GM03348 (cell line): ENCODE measurements at regions not wholly inside any gene's neighbourhood (a gene's known extent, or its start where the extent isn't known, plus 50 kb on each side); places are given as distances from the start of the nearest gene placed in this dataset.
A peak's percentile ranks its signal among the peaks of the same experiment; 100 is the strongest.

Experiments used
- DNase-seq: peaks from one replicate; pipeline ENCODE4 v3.0.0; 2012; ENCODE audit warnings: low spot score

DNA sequence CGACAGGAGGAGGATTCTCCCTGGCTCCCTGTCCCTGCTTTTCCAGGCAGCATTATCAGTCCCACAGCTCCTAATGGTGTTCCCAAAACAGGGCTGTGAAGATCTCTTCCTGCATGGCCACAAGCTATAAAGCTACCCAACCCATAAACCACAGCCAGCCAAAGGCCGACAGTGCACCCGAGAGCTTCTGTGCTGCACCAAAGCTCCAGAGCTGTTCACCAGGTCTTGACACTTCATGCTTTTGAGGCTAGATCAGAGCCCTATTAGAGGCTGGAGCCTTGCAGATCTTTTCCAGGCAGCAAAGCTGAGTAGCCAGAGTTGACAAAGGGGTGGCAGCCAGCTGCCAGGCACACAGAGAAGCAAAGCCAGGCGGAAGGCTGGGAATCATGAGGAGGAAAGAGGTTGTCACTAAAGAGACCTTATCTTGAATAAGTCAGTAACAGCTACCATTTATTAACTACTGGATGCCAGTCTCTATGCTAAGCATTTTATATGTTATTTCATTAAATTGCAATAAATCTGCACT is 180.4 kb downstream of the KATNAL1 start:
- DNase-seq, result no peak

DNA sequence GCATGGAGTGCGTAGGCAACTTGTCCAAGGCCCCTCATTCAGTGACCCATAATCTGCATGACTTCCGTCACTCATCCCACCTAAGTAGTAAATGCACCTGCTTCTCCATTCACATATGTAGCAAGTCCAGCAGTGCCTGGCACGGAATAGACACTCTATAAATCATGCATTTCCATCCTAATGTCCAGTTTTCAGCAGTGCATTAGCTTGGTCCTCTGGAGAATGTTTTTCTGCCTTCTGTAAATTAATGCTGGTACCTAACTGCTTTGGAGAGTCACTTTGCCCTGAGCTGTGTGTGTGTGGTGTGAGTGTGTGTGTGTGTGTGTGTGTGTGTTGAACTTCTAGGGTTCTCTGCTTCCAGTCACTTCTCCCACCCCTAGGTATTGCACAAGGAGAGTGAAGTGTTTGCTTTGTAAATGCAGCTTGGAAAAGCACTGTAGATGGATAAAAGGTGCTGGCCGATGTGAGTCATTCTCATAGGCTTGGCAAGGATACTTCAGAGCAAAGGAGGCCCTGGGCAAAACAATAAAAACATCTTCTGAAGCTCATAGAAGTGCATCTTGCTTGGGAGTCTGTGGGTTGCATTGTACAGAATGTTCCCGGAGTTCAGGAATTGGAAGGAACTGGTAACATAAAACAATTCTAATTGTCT is 181.8 kb downstream of the KATNAL1 start:
- peak; percentile 75 for DNase-seq

DNA sequence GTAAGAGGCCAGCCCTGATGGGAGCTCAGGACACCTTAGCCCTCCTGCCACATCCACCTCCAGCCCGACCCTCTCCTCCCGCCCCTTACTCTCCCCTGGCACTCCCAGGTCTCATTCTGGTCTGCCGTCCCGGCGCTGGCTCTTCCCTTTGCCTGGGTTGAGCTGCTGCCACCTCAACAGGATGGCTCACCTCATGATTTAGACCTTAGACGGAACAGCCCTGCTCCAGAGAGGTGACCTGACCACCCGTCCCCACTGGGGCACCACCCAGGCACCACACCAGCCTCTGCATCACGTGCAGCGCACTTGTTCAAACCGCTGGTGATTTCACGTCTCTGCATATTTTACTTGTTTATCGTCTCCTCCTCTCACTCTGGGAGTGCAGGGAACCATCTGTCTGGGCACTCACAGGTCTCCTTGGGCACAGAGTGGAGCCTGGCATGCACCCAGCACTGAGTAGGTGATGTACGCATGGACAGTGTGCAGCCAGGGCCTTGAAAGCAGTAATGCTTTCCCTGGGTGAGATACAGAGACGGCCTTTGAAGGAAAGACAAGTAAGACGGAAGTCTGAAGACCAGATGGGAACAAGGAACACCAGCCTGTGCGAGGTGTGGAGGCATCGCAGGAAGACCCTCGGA is 183.1 kb downstream of the KATNAL1 start:
- DNase-seq, result no peak

- no peak for DNase-seq
Measured at GRCh38 chr13:30123575-30123974, 183.8 kb downstream of the KATNAL1 start.

DNA sequence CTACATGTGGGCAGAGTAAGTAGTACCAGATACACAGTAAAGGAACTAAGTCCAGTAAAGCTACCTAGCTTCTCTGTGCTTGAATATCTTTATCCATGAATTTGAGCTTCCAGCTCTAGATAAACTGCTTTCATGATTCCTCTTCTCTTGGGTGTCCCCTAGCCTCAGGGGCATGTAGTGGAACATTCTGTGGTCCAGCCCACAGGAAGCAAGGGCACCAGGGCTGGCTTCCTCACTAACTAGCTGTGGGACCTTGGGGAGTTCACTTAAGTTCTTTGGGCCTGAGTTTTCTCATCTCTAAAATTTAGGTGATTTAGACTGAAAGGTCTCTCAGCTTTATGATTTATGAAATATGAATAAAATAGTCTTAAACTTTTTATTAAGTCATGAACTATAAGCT is 185.7 kb downstream of the KATNAL1 start:
- DNase-seq, result no peak

- no peak for DNase-seq
Measured at GRCh38 chr13:30121244-30121643, 186.1 kb downstream of the KATNAL1 start.

- DNase-seq, result no peak
Measured at GRCh38 chr13:30120133-30120822, 187.1 kb downstream of the KATNAL1 start.

DNA sequence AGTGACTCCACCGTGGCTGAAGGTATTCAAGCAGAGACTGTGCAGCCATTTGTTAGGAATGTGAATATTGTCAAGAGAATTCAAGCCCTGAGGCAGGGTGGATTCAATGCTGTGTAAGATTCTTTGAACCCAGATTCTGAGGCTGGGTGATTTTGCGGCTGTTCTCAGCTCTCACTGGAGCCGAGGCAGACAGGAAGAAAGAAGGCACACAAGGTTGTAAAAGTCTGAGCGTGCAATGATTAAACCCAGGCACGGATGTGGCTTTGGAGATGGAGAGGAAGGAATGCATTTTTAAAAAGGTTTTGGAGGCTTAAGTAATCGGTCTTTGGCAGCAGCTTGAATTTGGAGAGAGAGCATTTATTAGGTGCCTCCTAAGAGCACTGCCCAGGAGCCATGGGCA is 187.9 kb downstream of the KATNAL1 start:
- peak; percentile 82 for DNase-seq

DNA sequence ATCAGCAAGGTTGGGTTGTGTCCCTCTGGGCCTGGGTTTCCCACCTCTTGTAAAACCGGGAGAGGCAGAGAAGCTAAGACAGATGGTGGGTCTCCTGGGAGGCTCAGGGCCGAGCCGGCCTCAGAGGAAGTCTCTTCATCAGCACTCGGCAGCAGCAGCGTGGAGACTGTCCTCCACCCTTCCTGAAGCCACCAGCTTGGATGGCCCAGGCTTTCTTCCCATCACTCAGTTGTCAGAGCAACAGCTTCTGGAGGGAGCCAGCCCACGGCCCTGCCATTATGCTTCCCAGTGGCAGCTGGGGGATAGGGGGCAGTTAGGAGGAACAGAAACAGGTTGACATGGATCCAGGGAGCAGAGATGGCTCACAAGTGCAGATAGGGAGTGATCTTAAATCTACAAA is 191.0 kb downstream of the KATNAL1 start:
- no peak for DNase-seq

DNA sequence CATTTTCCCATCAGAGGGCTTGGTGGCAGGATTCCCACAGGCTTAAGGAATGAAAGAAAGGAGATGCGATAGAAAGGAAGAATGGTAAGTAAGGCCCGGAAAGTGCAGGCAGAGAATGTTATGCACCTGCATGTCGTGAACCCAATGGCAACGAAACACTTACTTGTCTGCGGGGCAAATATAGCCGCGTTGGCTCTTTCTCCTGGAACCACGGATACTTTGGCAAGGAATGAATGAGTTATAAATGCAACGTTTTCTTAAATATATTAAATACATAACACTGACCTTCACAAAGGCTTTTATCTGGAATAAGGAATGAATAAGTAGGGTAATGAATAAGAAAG is 192.1 kb downstream of the KATNAL1 start:
- no peak for DNase-seq

- peak; percentile 90 for DNase-seq
Measured at GRCh38 chr13:30114571-30115256, 192.6 kb downstream of the KATNAL1 start.

DNA sequence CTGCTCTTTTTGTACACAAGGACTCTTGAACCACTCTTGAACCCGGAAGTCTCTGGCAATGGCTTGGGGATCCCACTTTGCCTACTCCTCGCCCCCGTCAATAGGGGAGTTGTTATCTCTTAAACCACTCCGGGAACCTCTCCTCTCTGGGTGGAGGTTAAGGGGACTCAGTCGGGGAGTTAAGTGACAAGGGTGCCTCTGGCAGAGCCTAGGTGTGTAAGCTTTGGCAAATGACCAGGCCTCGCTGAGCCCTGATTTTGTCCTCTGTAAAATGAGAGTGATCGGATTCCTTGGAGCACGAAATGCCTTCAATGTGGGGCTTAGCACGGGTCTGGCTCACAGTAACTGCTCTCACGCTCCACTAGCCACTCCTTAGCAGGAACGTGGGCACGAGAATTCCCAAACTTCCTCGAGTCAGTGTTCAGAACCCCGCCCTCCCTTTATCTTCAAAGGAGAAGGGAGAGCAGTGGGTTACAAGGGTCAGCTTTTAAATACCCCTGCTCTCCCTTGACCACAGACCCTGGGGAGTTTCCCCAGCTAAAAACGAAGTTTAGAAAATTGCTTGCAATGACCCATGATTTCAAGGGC is 193.3 kb downstream of the KATNAL1 start:
- no peak for DNase-seq

- no peak for DNase-seq
Measured at GRCh38 chr13:30113551-30113950, 193.8 kb downstream of the KATNAL1 start.

DNA sequence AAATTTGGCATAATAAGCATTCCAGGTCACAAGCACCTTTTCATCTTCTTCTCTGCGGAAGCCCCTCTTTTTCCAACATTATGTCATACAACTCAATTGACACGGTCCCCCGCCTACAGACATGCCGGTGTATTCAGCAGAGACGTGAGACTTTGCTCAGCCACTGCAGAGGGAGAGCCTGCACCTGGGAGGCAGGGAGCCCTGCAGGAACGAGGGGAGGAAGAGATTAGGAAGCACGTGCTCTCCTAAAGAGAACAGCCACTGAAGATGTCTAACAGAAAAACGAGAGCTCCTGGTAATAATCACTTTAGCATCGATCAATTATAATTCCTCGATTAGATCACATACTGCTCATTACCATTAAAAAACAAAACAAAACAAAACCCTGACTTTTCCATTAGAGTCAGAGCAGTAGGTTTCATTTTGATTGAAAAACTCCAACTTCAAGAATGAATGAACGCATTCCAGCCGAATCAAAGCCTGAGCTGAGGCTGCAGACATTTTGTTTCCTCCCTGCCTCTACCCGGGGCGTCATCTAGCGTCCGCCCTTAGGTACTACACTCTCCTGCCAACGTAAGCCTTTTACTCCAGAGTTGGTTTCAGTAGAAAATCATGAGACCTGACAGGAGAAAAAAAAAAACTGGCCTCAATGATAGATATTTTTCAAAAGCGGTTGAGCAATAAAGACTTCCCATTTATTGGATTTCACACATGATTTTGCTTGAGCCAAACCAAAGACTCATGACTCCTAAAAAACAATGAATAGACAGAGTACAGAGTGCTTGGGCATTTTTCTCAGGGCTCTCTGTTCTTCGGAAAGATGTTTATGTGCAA is 194.5 kb downstream of the KATNAL1 start:
- peak; percentile 90 for DNase-seq

DNA sequence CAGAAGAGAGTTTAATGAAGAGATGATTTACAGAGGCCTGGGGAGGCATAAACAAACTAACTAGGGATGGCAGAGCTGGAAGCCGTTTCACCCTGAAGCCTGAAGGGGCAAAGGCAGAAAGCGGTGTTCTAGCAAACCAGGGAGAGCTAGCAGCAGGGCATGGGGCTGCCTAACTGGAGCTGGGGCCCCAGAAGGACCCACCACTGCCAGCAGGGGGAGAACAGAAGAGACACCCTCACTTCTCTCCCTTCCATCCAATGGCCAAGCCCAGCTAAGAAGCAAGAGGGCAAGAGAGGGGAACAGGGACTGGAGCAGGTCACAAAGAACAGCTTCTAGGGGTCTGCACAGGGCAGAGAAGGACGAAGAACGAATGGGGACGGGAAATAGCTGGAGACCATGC is 195.5 kb downstream of the KATNAL1 start:
- peak; percentile 39 for DNase-seq

GRCh38 chr13:30110301-30111070 is 196.9 kb downstream of the KATNAL1 start:
- peak; percentile 39 for DNase-seq

GRCh38 chr13:30109471-30110135 is 197.7 kb downstream of the KATNAL1 start:
- DNase-seq, result no peak

DNA sequence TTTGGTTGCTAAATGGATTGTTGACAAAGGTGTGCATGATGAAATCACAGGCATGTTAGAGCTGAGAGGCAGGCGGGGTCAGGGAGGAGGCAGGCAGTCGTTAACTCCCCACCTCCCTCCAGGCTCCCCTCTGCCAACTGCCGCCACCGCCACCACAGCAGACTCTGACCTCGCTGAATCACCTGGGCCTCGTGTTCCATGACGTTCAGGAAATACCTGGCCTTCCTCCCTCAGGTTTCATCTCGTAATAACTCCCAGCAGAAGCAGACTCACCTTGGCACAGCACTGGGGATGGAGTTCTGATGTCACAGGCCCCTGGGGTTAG is 198.5 kb downstream of the KATNAL1 start:
- DNase-seq, result no peak

- no peak for DNase-seq
Measured at GRCh38 chr13:30108216-30108912, 199.0 kb downstream of the KATNAL1 start.
